Peyer's patch (tissue), 4 donors: ENCODE measurements at regions not wholly inside any gene's neighbourhood (a gene's known extent, or its start where the extent isn't known, plus 50 kb on each side); places are given as distances from the start of the nearest gene placed in this dataset.

Experiments
- DNase-seq, 3 donors: peaks; one replicate each; pipeline ENCODE4 v3.0.0-alpha.2; 2017 to 2019
- H3K27ac ChIP-seq, 4 donors: fragments of 200-600 bp; sonication (generic); one replicate each; pipeline ENCODE4 v1.5.1; 2016 to 2019
- H3K27me3 ChIP-seq, 2 donors: fragments of 200-600 bp; sonication (generic); one replicate each; pipeline ENCODE4 v1.5.1; 2019
- H3K36me3 ChIP-seq, 3 donors: fragments of 200-600 bp; sonication (generic); one replicate each; pipeline ENCODE4 v1.5.1; 2016 to 2019
- H3K4me1 ChIP-seq, 4 donors: fragments of 200-600 bp; sonication (generic); one replicate each; pipeline ENCODE4 v1.5.1; 2016 to 2019
- H3K4me3 ChIP-seq, 4 donors: fragments of 200-600 bp; sonication (generic); 1 replicate in 3 of 4; 2 replicates in 1 of 4; pipeline ENCODE4 v1.5.1; 2016 to 2019; ENCODE audit warnings: mild to moderate bottlenecking in 1 of 4
- H3K9me3 ChIP-seq, 4 donors: fragments of 200-600 bp; sonication (generic); one replicate each; pipeline ENCODE4 v1.5.1; 2016 to 2019; ENCODE audit warnings: mild to moderate bottlenecking in 1 of 4
- CTCF ChIP-seq, 6 experiments: fragments of 450-650 bp in 4 of 6; fragments of 200-600 bp in 2 of 6; sonication (generic) in 1 of 6; IDR thresholded peaks; one replicate each; pipeline ENCODE4 v1.5.1; 2017 to 2019; ENCODE audit warnings: antibody characterized with exemption in 6 of 6, mild to moderate bottlenecking in 3 of 6, moderate library complexity in 1 of 6
- POLR2A ChIP-seq, 2 donors: fragments of 450-650 bp; IDR thresholded peaks; one replicate each; pipeline ENCODE4 v1.5.1; 2017; ENCODE audit warnings: antibody characterized with exemption in 2 of 2, mild to moderate bottlenecking in 2 of 2, moderate library complexity in 2 of 2

- no peaks in the 10 kb centered on the region for H3K27me3 ChIP-seq
- DNase-seq, result no peak
- H3K4me3 ChIP-seq, result no peak overlapping the region
- H3K36me3 ChIP-seq, result no peaks in the 10 kb centered on the region
- H3K27ac ChIP-seq, result no peak overlapping the region
- no peaks in the 10 kb centered on the region for H3K9me3 ChIP-seq
- no peak for TF ChIP-seq CTCF (IDR thresholded peaks at IDR 0.05)
- TF ChIP-seq POLR2A (IDR thresholded peaks at IDR 0.05), result no peak
- no peaks in the 10 kb centered on the region for H3K4me1 ChIP-seq
Measured at GRCh38 chr11:29319210-29319609, 697.6 kb downstream of the KCNA4 start.

GRCh38 chr11:29318134-29318845 lies 698.5 kb downstream of the KCNA4 start:
- no peak for DNase-seq
- TF ChIP-seq POLR2A (IDR thresholded peaks at IDR 0.05), result no peak
- no peak for TF ChIP-seq CTCF (IDR thresholded peaks at IDR 0.05)
- Histone ChIP-seq H3K27ac (no peak overlapping the region), H3K36me3 (no peaks in the 10 kb centered on the region), H3K4me1 (no peaks in the 10 kb centered on the region), H3K27me3 (no peaks in the 10 kb centered on the region), H3K4me3 (no peak overlapping the region), H3K9me3 (no peaks in the 10 kb centered on the region)

GRCh38 chr11:29317694-29318093 lies 699.1 kb downstream of the KCNA4 start:
- H3K4me1 ChIP-seq, result no peaks in the 10 kb centered on the region
- H3K4me3 ChIP-seq, result no peak overlapping the region
- no peaks in the 10 kb centered on the region for H3K9me3 ChIP-seq
- no peaks in the 10 kb centered on the region for H3K27me3 ChIP-seq
- no peaks in the 10 kb centered on the region for H3K36me3 ChIP-seq
- DNase-seq, result no peak
- no peak overlapping the region for H3K27ac ChIP-seq
- TF ChIP-seq CTCF (IDR thresholded peaks at IDR 0.05) (no peak), POLR2A (IDR thresholded peaks at IDR 0.05) (no peak)

GRCh38 chr11:29315275-29315674 lies 701.6 kb downstream of the KCNA4 start:
- Histone ChIP-seq H3K27ac (no peak overlapping the region), H3K4me1 (no peaks in the 10 kb centered on the region), H3K9me3 (no peaks in the 10 kb centered on the region), H3K4me3 (no peak overlapping the region), H3K27me3 (no peaks in the 10 kb centered on the region), H3K36me3 (no peaks in the 10 kb centered on the region)
- TF ChIP-seq POLR2A (IDR thresholded peaks at IDR 0.05), result no peak
- TF ChIP-seq CTCF (IDR thresholded peaks at IDR 0.05), result no peak
- no peak for DNase-seq

GRCh38 chr11:29314211-29314610 lies 702.6 kb downstream of the KCNA4 start:
- Histone ChIP-seq H3K27me3 (no peaks in the 10 kb centered on the region), H3K4me3 (no peak overlapping the region), H3K27ac (no peak overlapping the region), H3K36me3 (no peaks in the 10 kb centered on the region), H3K4me1 (no peaks in the 10 kb centered on the region), H3K9me3 (no peaks in the 10 kb centered on the region)
- no peak for DNase-seq
- no peak for TF ChIP-seq POLR2A (IDR thresholded peaks at IDR 0.05)
- TF ChIP-seq CTCF (IDR thresholded peaks at IDR 0.05), result no peak

- H3K9me3 ChIP-seq, result no peaks in the 10 kb centered on the region
- no peak for TF ChIP-seq CTCF (IDR thresholded peaks at IDR 0.05)
- TF ChIP-seq POLR2A (IDR thresholded peaks at IDR 0.05), result no peak
- no peaks in the 10 kb centered on the region for H3K36me3 ChIP-seq
- H3K4me3 ChIP-seq, result no peak overlapping the region
- no peaks in the 10 kb centered on the region for H3K27me3 ChIP-seq
- DNase-seq, result no peak
- no peaks in the 10 kb centered on the region for H3K4me1 ChIP-seq
- H3K27ac ChIP-seq, result no peak overlapping the region
Measured at GRCh38 chr11:29312812-29313211, 704.0 kb downstream of the KCNA4 start.
